ENCODE measurements at regions not wholly inside any gene's neighbourhood (a gene's known extent, or its start where the extent isn't known, plus 50 kb on each side); places are given as distances from the start of the nearest gene placed in this dataset.
A peak's percentile ranks its signal among the peaks of the same experiment; 100 is the strongest.

DNA sequence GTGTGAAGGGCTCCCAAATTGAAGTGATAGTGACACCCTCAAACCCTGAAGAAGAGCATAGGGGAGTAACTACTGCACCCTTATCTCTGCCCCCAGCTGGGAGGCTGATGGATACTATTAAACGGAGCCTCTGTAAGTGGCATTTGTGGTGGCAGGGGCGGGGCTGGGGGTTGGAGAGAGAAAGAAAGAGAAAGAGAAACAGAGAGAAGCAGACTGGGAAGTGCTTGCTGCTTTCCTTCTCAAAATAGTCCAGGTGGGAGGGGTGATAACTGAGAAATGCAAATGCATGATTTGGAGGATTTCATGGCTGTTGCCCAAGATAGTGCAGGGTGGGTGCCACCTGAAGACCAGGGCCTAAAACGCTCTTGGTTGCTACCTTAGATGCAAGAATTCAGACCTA, 253.5 kb upstream of the GATB start:
- DNase-seq, result peak; percentile 57

DNA sequence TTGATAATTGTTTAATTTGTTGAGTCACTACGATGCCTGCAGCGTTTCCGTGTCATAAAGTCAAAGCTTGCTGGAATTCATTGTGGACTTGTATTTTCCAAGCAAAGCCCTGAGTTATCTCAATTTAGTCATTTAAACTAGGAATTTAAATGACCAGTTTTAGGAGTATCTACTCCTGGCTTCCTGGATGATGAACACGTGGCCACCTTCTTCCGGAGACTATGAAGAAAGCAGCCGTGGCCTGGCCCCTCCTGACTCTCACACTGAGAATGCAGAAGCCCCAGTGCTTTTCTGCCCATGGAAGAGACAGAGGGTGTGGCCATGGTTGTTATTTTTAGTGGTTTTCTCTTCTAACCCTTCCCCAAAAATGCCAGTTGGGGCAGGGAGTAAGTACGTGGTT, 250.7 kb upstream of the GATB start:
- DNase-seq, result no peak

DNA sequence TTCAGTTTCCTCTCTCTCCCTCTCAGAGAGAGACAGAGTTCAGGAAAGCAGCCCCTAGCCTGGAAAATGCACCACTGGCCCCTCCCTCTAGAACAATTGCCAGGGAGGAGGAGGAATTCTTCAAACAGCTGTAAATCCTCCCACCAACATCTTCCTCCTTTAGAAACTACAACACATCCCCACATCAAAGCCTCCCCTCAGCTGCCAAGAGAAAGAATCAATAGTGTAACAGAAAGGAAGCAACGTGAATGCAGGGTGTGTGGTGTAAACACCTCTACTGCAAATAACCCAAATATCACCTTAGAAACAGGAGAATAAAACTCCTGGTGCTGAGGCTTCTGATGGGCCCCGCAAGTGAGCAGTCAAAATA, 249.9 kb upstream of the GATB start:
- DNase-seq, result no peak

DNA sequence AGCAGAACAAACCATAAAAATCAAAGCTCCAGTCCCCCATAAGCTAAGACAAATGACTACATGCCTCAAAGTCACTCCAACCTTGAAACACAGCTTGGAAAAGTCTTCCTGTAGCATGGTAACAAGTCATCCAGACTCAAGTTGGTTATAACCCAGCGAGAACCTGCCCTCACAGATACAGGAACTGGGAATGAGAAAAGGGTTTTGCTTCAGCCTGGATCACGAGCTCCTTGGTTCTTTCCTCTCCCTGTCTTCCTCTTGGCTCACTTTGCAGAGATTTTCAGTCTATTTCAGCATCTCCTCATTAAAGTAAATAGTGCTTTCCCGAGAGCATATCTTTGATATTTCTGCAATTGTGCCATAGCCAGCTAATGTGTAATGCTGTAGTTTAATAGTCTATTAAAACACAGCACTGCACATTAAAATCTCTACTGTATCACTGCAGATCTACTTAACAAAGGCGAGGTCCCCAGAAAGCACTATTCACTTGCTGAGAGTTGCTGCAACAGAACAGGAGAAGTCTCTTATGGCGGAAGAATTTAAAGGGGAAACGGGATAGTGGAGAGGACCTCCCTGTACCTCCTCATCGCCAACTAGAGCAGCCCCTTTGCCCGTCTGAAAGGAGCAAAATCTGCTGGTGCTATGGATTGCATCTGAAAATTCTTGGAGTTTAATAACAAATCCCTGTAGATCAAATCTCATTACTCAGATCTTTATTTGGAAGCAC, 249.3 kb upstream of the GATB start:
- no peak for DNase-seq

DNA sequence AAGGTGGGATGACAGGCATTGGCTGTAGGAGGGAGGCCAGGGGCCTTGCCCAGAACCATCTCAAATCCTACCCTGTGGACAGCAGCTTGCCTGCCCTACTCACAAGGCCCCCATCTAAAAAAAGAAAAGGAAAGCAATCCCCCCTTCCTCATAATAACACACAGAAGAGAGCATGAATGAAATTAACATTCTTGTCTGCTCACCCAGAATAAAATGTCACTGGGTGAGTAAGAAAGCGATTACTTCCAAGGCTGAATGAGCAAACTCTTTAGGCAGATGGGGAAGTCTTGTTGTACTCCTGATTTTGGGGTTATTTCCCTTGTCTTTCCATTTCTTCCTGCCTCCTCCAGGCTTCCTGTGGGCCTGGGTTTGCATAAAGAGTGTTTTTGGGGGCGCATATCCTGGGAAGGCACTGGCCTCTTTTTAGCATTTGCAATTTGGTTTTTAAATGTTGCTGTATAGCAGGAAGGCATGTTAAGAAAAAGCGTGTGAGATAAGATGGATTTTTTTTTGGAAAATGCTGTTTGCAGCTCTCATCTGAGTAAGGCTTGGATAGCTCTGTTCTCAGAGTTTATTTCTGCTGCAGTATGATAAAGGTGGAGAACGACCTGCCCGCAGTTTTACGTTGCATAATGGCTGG, 248.3 kb upstream of the GATB start:
- DNase-seq, result no peak

DNA sequence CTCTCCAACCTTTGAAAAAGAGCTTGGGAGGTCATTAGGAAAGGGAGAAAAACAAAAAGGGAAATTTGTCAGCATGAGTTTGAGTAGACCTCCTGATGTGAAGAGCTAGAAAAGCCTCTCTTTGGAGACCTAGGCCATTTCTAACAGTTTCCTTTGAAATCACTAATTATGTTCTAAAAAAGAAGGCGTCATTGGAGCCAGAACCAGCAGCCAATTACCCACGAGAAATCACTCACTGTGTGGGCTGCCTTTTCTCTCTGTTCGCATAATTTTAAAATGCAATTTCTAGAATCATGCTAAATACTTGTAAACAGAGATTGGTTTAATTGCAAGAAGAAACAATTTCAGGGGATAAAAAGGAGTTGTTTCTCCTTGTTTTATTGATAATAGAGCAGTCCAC, 246.3 kb upstream of the GATB start:
- no peak for DNase-seq

DNA sequence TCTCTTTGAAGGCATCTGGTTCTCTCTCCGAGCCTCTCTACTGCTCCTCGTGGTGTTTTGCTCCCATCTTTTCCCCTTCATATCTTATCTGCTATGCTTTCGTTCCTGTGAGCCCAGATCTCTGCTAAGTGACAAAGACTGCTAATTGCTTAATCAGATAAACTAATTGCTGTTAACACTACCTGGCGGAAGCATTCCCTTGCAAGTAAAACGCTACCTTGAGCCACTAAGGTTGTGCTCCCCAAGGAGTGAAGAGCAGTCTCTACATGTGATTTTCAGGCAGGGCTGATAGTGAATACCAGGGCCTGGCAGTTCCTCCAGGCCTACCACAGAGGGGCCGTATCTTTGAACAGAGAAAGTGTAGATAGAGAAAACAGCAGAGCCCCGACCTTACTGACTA, 244.0 kb upstream of the GATB start:
- no peak for DNase-seq

DNA sequence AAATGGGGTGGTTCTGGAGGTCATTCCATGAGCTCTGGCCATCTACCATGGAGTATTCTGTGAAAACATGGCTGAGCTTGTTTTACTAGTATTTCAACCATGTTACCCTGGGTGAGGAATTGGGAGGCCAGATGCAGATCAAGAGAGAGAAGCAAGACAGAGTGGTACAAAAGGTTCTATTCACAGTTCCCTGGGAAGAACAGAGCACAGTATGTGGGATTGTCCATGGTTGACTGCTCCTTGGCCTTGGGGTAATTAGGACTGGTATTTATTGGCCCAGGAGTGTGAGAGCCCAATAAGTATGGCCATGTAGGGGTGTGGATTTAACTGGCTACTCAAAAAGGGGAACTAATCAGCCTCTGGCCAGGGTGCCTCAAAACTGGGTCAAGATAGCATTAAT, 239.7 kb upstream of the GATB start:
- DNase-seq, result no peak

DNA sequence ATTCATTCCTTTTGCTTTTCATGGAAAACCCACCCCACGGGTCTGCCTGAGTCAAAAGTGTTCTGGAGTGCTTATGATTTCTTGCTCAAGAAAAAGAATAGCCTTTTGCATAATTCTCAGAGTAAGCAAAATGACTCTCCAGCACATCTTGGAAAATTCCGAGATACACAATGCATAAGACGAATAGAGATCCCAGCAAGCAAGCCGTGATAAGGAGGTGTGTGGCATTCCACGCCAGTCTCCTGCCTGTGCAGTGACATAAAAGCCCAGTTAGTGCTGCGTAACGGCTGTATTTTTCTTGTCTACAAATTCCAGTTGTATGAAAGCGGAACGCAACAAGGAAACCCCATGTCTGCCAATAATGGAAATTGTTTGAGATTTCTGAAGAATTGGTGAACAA, 237.9 kb upstream of the GATB start:
- no peak for DNase-seq

DNA sequence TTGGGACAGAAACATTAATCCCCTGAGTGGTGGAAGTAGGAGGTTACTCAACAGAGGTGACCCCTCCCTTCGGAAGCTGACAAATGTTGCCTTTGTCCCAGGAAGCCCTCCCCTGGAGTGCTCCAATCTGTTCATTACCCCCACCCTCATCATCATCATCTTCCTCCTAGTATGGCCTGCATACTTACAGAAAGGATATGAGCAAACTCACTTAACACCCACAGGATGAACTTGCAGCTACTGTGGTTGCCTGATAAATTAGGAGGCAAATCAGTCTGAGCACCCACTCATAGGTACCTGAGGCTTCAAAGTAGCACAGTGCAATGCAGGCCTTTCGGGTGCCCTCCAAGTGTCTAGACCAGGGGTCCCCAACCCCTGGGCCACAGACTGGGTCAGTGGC, 236.7 kb upstream of the GATB start:
- DNase-seq, result no peak

DNA sequence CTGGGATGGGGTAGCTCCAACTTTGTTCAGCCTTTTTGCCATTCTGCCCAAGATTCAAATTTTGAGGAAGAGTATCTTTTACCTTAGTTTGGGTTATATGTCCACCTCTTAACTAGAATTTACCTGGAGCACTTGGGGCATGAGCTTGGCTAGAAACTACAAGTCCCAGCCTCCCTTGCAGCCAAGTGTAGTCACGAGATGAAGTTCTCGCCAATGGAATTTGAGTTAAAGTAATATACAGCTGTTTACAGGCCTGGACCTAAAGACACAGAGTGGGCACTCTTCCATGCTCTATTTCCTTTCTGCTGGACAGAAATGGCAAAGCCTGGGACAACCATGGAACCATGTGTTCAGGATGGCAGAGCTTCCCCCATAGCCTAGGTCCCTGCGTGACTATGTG, 233.6 kb upstream of the GATB start:
- DNase-seq, result no peak

DNA sequence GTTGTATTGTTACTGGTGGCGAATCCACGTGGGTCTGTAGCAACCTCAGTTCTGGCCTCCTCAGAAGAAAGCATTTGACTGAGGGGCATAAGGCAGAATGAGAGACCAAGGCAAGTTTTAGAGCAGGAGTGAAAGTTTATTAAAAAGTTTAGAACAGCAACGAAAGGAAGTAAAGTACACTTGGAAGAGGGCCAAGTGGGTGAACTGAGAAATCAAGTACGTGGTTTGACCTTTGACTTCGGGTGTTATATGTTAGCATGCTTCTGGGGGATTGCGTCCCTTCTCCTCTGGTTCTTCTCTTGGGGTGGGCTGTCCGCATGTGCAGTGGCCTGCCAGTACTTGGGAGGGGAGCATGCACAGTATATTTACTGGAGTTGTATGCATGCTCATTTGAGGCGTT, 232.7 kb upstream of the GATB start:
- DNase-seq, result peak; percentile 23

DNA sequence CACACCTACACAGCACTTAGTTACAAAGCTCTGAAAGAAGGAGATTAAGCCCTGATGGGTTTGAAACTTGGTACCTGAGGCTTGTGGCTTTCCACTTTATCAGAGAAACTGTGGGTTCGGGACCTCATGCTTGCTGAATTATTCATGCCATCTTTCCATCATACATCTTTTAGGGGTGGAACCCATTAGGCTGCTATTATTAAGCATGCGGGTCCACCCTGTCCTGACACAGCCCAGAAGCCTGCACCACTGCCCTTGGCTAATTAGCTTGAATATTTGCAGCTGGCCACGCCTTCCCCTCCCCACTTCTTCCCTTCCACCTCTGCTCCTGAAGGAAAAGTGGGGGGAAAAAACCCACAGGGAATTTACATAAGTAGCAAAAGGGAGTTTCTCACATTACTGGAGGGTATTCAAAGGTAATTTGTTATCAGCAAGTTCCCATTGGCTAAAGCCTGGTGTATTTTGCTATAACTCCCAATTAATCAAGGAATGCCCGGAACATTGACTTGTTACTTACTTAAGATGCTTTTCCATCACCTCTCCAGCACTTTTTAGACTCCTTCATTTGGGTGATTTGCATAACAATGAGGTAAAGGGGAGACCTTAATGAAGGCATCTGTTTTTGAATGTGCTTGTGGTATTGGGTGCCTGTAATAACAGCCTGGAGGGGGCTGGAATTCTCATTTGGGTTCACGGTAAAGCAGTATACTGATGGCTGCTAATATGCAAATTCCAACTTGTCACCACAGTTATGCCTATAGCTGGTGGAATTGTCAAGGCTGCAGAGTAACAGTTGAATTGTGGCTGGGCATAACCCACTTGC, 231.7 kb upstream of the GATB start:
- no peak for DNase-seq

DNA sequence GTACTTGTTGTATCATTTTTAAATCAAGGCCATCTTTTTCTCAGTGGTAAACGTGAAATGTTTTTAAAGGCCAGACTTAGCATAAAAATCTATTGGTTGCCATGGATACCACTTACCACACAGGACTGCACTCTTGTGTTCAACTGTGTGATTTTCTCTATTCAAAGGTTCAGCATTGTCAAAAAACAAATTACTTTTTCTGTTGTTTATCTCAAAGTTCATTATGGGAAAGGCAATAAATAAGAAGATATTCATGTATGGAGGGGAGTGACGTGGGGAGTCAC, 231.0 kb upstream of the GATB start:
- no peak for DNase-seq

DNA sequence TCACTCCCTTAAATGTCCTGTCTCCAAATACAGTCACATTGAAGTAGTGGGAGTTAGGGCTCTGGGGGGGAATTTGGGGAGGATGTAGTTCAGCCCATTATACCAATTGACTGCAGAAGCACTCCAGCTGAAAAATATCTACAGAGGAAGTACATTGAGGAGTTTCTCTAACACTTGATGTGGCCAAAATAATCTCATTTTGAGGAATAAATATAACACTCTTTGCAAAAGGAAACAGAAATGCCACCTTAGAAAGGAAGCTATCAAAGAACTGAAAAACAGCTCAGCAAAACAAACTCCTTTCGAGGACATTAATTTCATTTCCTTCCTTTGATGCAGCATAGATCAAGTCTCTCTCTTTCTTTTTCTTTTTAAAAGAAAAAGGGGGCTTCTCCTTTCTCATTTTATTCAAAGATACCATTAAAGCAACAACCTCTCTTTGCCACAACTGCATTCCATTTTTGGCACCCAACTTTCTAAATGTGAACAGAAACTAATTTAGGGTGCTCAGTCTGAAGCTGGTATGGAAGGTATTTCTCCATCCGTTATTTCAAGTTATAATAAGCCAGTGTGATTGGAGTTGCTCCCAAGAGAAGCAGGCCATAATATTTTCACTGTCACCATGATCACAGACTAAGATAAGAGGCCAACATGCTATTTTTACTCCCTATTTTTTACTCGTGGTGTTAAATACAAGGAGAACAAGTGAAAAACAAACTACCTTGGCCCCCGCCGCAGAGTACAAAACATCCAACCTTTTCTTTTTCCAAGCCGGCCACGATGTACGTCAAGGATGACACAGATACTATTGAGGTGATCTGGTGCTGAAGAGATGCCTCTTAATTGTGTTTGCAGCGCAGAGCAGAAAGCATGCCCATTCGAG, 230.4 kb upstream of the GATB start:
- no peak for DNase-seq

DNA sequence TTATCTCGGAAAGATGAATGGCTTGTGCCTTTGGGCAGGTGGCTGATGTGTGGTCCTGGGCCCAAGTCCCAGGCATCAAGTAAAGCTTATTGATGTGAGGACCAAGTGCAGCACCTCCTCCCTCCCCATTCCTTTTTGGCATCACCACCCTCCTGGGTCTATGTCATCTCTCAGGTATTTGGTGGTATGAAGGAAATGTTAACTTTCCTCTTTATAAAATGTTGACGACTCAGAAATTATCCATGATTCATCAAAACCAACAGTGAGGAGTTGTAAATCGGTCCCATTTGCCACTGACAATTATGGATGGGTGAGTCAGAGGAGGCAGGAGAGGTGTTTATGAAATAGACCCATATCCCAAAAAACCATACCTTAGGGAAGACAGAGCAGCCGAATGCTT, 229.4 kb upstream of the GATB start:
- DNase-seq, result no peak

DNA sequence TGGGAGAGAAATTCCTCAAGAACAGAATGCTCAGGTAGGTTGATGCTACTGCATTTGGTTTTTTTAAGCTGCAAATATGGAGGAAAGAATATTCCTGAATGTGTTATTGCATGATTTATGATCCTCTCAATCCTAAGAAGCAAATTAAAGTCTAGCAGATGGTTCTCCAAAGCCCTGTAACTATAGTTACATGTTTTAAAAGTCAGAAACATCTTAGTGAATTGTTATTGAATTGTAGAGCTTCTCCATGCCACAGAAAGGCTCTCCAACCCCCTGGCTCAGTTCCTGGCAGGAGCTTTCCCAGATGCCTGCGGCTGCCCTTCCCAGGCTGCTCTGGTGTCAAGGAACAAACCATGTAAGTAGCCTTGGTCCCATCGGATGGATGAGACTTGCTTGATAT, 227.8 kb upstream of the GATB start:
- DNase-seq, result no peak

DNA sequence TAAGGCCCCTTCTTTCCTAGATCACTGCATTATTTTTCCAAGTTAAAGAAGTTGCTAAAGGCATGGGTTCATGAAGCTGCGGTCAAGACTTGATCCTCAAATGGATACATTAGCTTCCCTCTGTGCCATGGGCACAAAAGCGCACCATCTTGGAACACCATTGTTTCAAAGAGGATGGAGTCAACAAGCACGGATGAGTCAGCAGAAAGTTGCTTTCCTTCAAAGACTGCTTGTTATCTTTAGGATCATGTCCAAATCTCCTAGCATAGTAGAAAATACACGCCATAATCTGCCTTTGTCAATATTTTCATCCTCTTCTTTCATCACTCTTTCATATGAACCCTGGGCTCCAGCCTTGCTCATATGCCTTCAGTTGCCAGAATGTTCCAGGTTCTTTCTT, 226.8 kb upstream of the GATB start:
- DNase-seq, result no peak

DNA sequence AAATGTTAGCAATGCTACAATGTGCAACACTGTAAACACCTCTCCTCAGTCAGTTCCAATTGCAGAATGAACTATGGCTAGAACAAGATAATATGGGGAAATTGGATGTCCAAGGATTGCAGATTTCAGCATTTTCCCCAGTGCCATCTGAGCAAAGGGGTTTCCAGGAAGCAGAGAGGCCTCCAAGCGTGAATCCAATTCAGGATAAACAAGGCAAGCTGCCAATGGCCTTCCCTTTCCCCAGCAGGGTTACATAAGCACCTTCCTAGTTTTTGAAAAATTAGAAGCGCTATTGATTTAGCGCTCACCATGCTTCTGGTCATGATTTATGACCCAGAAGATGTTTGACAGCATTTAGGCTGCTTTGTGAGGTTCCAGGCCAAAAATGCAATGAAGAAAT, 223.0 kb upstream of the GATB start:
- DNase-seq, result no peak

DNA sequence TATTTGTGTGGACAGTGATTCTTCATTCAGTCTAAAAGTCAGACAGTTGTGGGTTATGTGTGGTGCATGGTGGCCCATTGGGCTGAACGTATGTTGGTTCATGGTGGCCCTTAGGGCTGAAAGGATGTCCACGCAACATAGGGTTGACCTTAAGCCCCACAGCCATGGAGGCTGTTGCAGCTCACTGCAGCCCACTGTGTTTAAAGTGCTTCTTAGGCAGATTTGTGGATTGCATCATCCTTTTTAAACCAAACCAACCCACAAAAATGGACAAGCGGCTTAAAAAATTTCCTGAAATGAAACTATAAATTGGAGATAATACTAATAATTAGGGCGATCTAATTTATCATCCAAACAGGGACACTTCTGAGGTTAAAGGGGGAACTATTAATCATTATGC, 219.0 kb upstream of the GATB start:
- DNase-seq, result no peak

DNA sequence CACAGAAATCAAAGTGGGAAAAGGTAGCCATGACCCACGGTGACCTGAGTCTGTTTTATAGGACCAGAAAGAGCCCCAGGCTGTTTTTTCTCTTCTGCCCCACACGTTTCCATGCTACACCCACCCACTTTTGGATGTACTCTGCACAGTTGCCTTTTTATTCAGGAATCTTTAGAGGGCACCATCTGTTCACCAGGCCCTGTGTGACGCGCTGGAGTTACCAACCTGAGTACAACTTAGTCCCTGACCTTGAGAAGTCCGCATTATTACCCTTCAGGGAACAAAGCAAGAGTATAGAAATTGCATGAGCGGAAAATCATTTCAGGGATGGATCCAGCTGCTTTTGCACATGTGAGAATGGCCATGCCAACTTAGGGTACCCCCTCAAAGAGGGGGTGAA, 207.8 kb upstream of the GATB start:
- DNase-seq, result no peak

DNA sequence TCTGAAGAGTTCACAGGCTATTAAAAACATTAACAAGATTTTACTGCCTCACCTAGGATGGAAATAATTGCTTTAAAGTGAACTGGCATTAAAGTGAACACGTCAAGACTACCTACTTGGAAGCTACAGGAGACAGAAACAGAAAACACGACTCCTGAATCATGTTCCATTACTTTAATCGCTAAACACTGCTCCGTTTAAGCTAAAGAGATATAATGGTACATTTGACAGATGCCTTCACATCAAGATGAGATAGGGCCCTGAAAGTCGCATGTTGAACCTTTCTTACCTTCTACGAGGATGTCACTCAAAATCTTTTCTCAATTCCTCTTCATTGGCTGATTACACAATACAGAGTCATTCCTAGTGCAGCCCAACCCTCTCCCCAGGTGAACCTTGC, 206.3 kb upstream of the GATB start:
- no peak for DNase-seq

DNA sequence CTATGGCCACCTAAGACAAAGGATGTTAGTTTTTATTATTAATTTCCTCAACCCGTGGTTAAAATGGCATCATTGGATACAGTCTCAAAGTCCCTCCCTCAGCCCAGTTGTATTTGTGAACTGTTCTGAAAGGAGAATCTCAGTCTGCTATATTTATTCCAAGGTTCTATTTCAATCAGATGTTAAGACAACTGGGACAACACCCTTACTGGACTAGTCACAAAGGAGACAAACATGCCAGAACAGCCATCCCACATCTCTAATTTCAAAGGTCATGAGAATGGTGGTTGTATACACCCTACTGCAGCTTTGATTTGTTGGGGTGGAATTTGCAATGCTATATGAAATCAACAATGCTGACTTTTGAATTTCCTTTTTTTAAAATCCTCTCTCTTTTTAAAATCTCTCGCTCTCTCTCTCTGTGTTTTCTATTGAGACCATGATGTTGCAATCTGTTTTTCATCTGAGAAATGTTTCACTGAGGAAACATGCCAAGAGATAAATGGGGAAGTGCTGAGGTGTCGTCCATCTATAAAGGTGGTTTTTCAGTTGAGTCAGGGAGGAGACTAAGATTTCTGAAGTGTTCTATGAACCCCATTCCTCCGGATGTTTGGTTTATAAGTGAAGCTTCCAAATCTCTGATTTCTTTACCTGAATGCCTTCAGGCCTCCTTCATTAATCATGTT, 201.5 kb upstream of the GATB start:
- no peak for DNase-seq

Data from MV-4-11 (cell line).